Neural progenitor cell (in vitro differentiated cells): ENCODE measurements at regions not wholly inside any gene's neighbourhood (a gene's known extent, or its start where the extent isn't known, plus 50 kb on each side); places are given as distances from the start of the nearest gene placed in this dataset.

Experiments used
- DNase-seq: peaks from one replicate; pipeline ENCODE4 v3.0.0-alpha.2; 2016; ENCODE audit warnings: low spot score
- H2AFZ ChIP-seq: fragments of 200-600 bp; sonication (generic); replicated peaks from 2 replicates; pipeline ENCODE4 v1.6.1; 2016; ENCODE audit warnings: antibody characterized with exemption
- H3F3A ChIP-seq: fragments of 200-600 bp; sonication (generic); 2 replicates; pipeline ENCODE4 v1.6.1; 2016; ENCODE audit warnings: antibody characterized with exemption, low read depth
- H3K27ac ChIP-seq: fragments of 200-600 bp; sonication (generic); 2 replicates; pipeline ENCODE4 v1.5.1; 2016; ENCODE audit warnings: mild to moderate bottlenecking
- H3K27me3 ChIP-seq: fragments of 200-600 bp; sonication (generic); 2 replicates; pipeline ENCODE4 v1.6.1; 2016; ENCODE audit warnings: mild to moderate bottlenecking, moderate library complexity
- H3K36me3 ChIP-seq: fragments of 200-600 bp; sonication (generic); 2 replicates; pipeline ENCODE4 v1.5.1; 2016
- H3K4me1 ChIP-seq: fragments of 200-600 bp; sonication (generic); 2 replicates; pipeline ENCODE4 v1.6.1; 2016; ENCODE audit warnings: mixed run types
- H3K4me2 ChIP-seq: fragments of 200-600 bp; sonication (generic); 2 replicates; pipeline ENCODE4 v1.6.1; 2016
- H3K4me3 ChIP-seq: fragments of 200-600 bp; sonication (generic); 2 replicates; pipeline ENCODE4 v1.5.1; 2016
- H3K79me2 ChIP-seq: fragments of 200-600 bp; sonication (generic); 2 replicates; pipeline ENCODE4 v1.6.1; 2016; ENCODE audit warnings: low read depth
- H3K9ac ChIP-seq: fragments of 200-600 bp; sonication (generic); 2 replicates; pipeline ENCODE4 v1.6.1; 2016
- H3K9me3 ChIP-seq: fragments of 200-600 bp; sonication (generic); 2 replicates; pipeline ENCODE4 v1.5.1; 2016; ENCODE audit warnings: low read depth
- H4K20me1 ChIP-seq: fragments of 200-600 bp; sonication (generic); 2 replicates; pipeline ENCODE4 v1.6.1; 2016; ENCODE audit warnings: low read depth
- H3K27ac Mint-ChIP-seq: 3 replicates; pipeline ENCODE4 v1.8.0; 2021; ENCODE audit warnings: mixed read lengths
- H3K27me3 Mint-ChIP-seq: 2 replicates; pipeline ENCODE4 v1.8.0; 2022; ENCODE audit warnings: low read depth, mild to moderate bottlenecking, inconsistent platforms, moderate library complexity, mixed read lengths; ENCODE audit not compliant: insufficient read depth
- H3K36me3 Mint-ChIP-seq: 3 replicates; pipeline ENCODE4 v1.8.0; 2021; ENCODE audit warnings: mixed read lengths
- H3K4me1 Mint-ChIP-seq: 3 replicates; pipeline ENCODE4 v1.8.0; 2021; ENCODE audit warnings: mixed read lengths
- H3K4me3 Mint-ChIP-seq: 3 replicates; pipeline ENCODE4 v1.8.0; 2021; ENCODE audit warnings: mild to moderate bottlenecking, moderate library complexity, mixed read lengths
- H3K9me3 Mint-ChIP-seq: 3 replicates; pipeline ENCODE4 v1.8.0; 2020; ENCODE audit warnings: mixed read lengths
- EZH2 ChIP-seq: fragments of 200-600 bp; sonication (generic); IDR thresholded peaks from 2 replicates; pipeline ENCODE4 v1.6.1; 2017; ENCODE audit warnings: antibody characterized with exemption, mild to moderate bottlenecking, moderate library complexity
- EZH2phosphoT487 ChIP-seq: fragments of 200-600 bp; sonication (generic); IDR thresholded peaks from 2 replicates; pipeline ENCODE4 v1.6.1; 2017; ENCODE audit warnings: antibody characterized with exemption
- TF ChIP-seq, protein P1 (sequence below): fragments of 200-600 bp; sonication (generic); IDR thresholded peaks from 2 replicates; pipeline ENCODE4 v1.5.1; 2017; ENCODE audit warnings: antibody characterized with exemption, mild to moderate bottlenecking

DNA sequence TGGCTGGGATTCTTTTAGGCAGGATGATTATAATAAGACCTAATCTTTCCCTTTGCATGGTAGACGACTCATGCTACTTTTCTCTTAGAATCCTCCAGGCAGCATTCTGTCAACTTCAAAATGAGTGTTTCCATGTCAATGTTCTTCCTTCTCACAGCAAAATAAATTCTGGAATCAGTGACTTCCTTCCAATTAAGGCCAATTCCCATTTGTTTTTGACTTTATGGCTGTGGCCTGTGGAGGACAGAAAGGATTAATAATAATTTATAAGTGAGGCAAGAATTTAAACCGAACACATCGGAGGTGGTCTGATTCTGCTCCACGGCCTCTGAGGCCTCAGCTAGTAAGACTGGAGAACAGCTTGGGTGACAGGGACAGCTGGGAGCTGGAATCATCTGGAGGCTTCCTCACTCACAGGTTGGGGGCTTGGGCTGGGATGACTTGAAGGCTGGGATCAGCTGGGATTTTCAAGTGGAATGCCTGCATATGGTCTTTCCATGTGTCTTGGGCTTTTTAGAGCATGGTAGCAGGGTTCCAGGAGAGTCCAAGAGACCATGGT, 241.8 kb upstream of the MCTP2 start:
- no peaks in the 10 kb centered on the region for H4K20me1 ChIP-seq
- no peak for DNase-seq
- no peak overlapping the region for H3K9ac ChIP-seq
- H3K27me3 ChIP-seq = no peaks in the 10 kb centered on the region
- Mint-ChIP-seq H3K27me3 (no peaks in the 10 kb centered on the region), H3K4me1 (peaks cover 2% of the 10 kb centered on the region), H3K9me3 (no peaks in the 10 kb centered on the region), H3K36me3 (no peaks in the 10 kb centered on the region), H3K4me3 (no peak overlapping the region), H3K27ac (no peak overlapping the region)
- TF ChIP-seq, protein P1, sequence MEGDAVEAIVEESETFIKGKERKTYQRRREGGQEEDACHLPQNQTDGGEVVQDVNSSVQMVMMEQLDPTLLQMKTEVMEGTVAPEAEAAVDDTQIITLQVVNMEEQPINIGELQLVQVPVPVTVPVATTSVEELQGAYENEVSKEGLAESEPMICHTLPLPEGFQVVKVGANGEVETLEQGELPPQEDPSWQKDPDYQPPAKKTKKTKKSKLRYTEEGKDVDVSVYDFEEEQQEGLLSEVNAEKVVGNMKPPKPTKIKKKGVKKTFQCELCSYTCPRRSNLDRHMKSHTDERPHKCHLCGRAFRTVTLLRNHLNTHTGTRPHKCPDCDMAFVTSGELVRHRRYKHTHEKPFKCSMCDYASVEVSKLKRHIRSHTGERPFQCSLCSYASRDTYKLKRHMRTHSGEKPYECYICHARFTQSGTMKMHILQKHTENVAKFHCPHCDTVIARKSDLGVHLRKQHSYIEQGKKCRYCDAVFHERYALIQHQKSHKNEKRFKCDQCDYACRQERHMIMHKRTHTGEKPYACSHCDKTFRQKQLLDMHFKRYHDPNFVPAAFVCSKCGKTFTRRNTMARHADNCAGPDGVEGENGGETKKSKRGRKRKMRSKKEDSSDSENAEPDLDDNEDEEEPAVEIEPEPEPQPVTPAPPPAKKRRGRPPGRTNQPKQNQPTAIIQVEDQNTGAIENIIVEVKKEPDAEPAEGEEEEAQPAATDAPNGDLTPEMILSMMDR = no peak
- TF ChIP-seq EZH2 = no peak
- no peak for TF ChIP-seq EZH2phosphoT487
- H3K4me2 ChIP-seq = no peak overlapping the region
- no peak overlapping the region for H3K27ac ChIP-seq
- H3K4me3 ChIP-seq = no peak overlapping the region
- no peaks in the 10 kb centered on the region for H3K9me3 ChIP-seq
- H3K79me2 ChIP-seq = no peaks in the 10 kb centered on the region
- no peaks in the 10 kb centered on the region for H3F3A ChIP-seq
- H2AFZ ChIP-seq = no peak overlapping the region
- no peaks in the 10 kb centered on the region for H3K36me3 ChIP-seq
- peaks cover 17% of the 10 kb centered on the region for H3K4me1 ChIP-seq

DNA sequence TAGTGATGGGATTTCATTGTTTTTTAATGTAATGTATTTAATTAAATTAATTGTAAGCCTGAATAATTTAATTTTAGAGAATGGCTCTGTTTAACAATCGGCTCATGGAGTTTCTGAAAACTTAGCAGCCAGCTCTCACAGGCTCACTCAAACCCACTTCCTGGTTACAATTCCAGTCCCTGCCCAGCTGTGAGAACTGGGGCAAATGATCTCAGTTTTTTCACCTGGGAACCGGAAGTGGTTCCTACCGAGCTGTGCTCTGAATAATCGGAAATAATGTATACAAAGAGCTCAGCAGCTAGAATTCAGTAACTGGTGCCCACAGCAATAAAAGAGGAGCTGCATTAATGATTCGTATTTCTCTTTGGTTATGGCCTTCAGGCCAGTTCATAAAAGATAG, 244.3 kb upstream of the MCTP2 start:
- Mint-ChIP-seq H3K9me3 (no peaks in the 10 kb centered on the region), H3K27ac (no peak overlapping the region), H3K27me3 (no peaks in the 10 kb centered on the region), H3K4me3 (no peak overlapping the region), H3K36me3 (no peaks in the 10 kb centered on the region), H3K4me1 (peaks cover 19% of the 10 kb centered on the region)
- no peak overlapping the region for H3K9ac ChIP-seq
- H3K27ac ChIP-seq = no peak overlapping the region
- peaks cover 3% of the 10 kb centered on the region for H3F3A ChIP-seq
- DNase-seq = no peak
- no peak overlapping the region for H3K4me2 ChIP-seq
- no peaks in the 10 kb centered on the region for H3K36me3 ChIP-seq
- no peak overlapping the region for H3K4me3 ChIP-seq
- no peaks in the 10 kb centered on the region for H3K79me2 ChIP-seq
- no peak overlapping the region for H2AFZ ChIP-seq
- H3K27me3 ChIP-seq = no peaks in the 10 kb centered on the region
- H3K9me3 ChIP-seq = no peaks in the 10 kb centered on the region
- TF ChIP-seq EZH2 (no peak), EZH2phosphoT487 (no peak)
- TF ChIP-seq, protein P1 = no peak
- H4K20me1 ChIP-seq = no peaks in the 10 kb centered on the region
- peaks cover 36% of the 10 kb centered on the region for H3K4me1 ChIP-seq

DNA sequence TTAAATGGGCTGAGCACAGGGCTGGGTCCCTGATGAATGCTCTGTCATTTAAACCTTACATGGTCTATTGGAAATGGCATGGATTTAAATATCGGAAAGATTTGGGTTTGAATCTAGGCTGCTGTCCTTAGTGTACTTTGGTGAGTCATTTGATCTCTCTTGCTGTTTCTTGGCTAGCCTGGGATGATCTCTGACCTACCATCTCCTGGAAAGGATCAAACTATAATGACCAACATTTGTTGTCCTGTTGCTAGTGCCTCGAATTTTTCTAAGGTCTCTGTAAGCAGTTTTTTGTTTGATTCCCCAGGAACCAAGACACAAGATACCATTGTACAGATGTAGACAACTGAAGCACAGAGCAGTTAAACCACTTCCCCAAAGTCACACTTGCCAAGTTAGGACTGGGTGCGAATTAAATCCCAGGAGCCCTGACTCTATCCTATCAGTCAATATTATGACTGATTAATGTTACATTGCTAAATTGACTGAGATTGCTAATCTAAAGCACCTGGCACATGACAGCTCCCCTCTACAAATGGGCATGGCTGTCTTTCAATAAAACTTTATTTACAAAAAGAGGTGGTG, 244.9 kb upstream of the MCTP2 start:
- no peak overlapping the region for H3K27ac ChIP-seq
- no peaks in the 10 kb centered on the region for H3K36me3 Mint-ChIP-seq
- H3K4me1 Mint-ChIP-seq = peaks cover 19% of the 10 kb centered on the region
- H3K9me3 Mint-ChIP-seq = no peaks in the 10 kb centered on the region
- peaks cover 3% of the 10 kb centered on the region for H3F3A ChIP-seq
- H4K20me1 ChIP-seq = no peaks in the 10 kb centered on the region
- H3K9me3 ChIP-seq = no peaks in the 10 kb centered on the region
- no peak for DNase-seq
- H2AFZ ChIP-seq = peak overlapping the region; percentile 3
- peaks cover 39% of the 10 kb centered on the region for H3K4me1 ChIP-seq
- no peak overlapping the region for H3K9ac ChIP-seq
- no peaks in the 10 kb centered on the region for H3K79me2 ChIP-seq
- H3K4me3 ChIP-seq = no peak overlapping the region
- TF ChIP-seq EZH2phosphoT487 (no peak), EZH2 (no peak)
- TF ChIP-seq, protein P1 = no peak
- no peak overlapping the region for H3K4me2 ChIP-seq
- no peak overlapping the region for H3K4me3 Mint-ChIP-seq
- H3K27ac Mint-ChIP-seq = no peak overlapping the region
- no peaks in the 10 kb centered on the region for H3K27me3 ChIP-seq
- no peaks in the 10 kb centered on the region for H3K27me3 Mint-ChIP-seq
- H3K36me3 ChIP-seq = no peaks in the 10 kb centered on the region
